ENCODE measurements at regions not wholly inside any gene's neighbourhood (a gene's known extent, or its start where the extent isn't known, plus 50 kb on each side); places are given as distances from the start of the nearest gene placed in this dataset.
A peak's percentile ranks its signal among the peaks of the same experiment; 100 is the strongest.

DNA sequence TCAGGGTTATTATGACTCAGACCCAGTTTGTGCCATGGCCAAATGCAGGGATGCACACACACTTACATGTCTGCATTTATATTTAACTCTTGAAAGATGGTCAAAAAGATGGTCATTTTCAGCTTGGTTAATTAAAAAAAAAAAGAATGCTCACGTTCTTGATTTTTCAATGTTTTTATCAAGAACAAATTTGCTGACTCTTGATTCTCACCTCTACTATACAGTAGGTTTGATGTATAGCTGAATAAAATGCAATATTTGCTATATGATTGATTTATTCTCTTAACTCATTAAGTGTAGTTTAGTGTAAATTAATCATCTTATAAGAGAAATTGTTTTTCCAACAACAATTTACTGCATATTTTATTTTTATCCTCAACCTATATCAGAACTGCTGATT, 160.4 kb downstream of the SLIT2 start:
- no peak for DNase-seq

DNA sequence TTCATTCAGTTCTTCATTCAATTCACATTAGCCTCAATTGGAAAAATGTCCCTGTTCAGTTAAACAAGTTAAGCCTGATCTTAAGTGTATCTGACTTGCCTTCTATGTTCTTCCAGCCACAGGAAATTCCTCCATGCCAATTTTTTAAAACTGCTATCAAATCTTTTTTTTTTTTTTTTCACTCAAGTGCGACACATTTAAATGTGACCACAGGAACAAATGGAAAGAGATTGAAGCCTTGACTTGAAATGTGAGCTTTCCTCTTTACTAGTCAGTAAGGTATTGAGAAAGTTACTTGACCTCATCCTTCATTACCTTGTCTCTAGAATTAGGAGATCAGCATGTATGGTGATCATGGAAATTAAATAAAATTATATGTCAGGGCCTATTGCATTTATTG, 165.1 kb downstream of the SLIT2 start:
- no peak for DNase-seq

DNA sequence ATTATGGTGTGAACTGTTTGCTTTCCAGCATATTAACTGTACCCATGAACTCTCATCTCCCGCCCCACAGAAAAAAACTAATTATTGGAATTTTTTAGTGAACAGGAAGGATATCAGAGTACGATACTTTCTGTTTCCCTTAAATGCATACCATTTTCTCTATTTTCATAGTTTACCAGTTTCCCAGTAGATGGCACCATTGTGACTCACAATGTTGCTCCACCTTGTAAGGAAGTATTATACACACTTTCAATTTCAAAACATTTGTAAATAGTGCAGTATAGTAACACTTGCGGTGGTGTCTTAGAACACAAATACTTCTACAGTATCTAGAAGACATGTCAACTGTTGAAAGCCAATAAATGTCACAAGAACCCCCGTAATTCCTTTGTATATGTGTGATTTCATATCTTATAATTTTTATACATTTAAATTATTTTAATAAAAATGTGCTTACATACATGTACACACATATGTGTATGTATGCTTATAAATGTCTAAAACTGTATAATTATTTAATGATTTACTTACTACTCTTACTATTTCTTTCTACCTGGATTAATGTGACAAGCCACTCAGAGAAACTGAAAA, 167.3 kb downstream of the SLIT2 start:
- peak; percentile 35 for DNase-seq

DNA sequence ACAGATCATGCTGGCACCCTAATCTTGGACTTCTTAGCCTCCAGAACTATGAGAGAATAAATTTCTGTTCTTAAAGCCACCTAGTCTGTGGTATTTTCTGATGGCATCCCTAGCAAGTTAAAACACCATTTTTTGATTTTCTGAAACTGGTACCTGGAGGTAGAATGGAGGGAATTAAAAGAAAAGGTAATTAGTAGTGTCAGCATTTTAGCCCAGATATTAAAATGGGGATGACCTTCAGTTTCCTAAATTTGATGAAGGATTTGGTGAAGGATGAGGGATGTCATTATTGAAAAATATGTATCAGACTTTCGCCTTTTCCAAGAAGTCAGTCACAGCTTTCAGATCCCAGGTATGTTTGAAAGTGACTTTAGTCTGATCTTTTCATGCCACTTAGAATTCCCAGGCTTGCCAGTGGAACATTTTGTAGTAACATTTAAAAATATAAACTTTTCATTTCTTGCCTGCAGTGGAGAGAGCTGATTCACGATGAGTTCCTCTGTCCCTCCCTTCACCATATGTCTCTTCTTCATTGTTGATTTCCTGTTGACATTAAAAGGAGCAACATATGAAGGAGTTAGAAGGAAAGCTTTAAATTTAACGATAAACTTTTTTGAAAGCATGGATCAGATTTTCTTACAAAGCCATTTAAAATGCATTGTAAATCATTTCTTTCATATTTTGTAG, 169.4 kb downstream of the SLIT2 start:
- DNase-seq, result no peak

DNA sequence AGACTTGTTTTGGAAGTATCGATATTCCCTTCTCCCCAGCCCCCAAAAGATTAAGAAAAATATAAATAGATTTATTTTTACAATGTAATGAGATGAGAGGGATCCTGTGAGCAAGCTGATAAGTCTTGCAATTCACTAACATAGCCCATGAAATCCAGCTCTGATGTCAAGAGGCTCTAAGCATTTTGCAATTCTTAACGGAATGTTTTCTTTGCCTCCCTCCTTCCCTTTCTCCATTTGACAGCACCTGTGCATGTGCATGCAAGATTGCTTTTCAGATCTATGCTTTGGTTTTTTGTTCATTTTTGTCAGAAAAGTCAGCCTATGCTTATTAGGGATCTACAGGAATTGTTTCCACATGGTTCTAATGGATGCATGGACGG, 169.9 kb downstream of the SLIT2 start:
- no peak for DNase-seq

DNA sequence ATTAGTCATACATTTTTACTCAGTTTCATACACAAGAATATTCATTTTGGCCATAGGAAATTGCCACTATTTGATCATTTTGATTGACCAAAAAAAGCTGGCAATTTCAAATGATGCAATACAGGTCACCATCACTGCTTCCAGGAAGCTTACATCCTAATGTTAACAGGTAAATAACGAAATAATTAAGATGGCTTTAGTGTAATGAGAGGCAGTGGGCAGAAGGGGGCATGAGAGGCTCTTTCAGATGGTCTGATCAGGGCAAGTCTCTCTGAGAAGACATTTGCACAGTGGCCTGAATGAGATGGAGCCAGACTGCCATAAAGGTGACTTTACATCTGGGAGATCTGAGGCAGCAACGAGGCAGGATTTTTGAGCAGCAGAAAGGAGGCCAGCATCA, 170.7 kb downstream of the SLIT2 start:
- DNase-seq, result peak; percentile 40

DNA sequence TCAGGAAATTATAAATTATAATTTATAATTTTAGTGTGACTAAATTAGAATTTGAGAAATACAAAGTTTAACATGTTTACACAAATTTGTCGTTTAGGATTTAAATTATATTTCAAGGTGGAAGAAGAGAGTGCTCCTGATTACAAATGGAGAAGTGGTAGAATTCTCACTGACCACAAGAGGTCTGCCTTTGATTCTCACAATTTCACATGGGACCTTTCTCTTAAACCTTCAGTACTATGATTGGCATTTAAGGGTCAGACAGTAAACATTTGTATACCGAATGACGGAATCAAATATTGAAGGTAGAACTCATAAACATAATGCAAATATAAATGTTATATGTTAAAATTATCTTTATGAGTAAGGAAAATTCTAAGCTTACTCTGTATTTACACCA, 171.7 kb downstream of the SLIT2 start:
- DNase-seq, result no peak

DNA sequence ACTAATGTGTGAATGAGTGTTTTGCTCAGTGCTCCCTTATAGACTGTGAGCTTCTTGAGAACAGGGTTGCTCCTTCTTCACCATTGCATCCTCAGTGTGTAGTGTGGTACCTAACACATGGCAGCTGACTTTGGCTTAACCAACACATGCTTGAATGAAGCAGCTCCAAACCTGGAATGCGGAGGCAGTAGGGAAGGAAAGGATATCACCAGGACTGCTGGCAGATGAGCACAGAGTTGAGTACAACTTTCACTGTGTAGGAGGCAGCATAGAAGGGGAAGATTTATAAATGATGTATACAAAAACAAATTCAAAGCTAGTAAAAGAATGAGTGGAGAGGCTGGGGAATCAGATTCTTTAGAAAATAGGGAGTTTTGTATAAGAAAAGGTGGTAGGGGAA, 174.3 kb downstream of the SLIT2 start:
- DNase-seq, result no peak

DNA sequence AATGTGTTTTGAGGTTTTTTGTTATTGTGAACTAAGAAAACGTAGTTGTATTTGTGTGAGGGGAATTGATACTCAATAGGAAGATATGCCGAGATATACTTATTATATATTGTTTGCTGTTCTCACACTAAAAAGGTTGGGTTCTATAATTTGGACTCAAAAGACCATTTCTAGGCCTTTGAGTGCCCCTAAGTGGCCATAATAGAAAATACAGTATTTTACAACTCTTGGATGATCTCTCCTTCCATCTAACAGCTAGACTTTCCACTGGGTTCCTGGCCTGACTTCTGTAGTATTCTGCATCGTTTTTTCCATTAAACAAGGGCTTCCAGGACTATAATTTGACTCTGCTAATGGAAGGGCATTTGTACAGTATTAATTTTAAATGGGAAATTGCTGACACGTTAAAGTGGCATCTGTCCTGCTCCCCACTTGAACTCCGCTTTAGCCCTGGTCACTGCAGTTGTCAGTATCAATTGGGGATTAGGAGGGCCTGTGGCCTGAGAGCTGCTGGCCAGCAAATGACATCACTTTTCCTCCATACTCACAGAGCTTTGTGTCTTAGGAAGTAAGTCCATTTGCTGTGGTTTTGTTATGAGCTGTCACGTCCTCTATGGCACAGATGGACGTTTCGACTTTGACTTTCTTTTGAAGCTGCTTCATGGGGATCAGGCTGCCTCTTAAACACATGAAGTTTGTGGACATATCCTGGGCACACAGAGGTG, 176.9 kb downstream of the SLIT2 start:
- peak; percentile 7 for DNase-seq

DNA sequence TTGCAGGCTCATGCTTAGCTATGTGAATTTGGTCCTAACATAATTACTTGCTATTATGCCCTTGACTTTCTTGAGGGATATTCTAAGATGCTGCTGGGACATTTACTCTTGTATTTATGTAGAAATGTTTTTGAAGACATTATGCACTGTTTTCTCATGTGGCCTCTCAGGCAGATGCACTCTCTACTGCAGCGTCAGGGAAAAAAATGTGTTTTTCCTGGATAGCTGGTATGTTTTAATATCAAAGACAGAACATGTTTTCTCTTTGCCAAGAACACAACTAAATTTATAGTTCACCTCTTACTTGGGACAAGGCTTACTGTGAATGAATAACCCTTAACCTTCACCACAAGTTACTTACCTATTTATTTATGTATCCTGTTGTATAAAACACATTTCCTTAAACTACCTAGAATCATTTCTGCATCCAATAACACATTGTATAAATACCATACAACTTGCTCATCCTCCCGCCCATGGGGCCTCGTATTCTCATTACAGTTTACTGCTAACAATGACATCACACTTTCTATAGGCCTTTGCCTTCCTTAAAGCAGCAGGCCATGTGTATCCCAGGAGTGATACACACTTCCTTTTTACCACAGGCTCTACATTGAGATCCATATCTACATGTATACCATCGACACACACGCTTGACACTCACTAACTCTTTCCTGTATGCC, 178.7 kb downstream of the SLIT2 start:
- no peak for DNase-seq

DNA sequence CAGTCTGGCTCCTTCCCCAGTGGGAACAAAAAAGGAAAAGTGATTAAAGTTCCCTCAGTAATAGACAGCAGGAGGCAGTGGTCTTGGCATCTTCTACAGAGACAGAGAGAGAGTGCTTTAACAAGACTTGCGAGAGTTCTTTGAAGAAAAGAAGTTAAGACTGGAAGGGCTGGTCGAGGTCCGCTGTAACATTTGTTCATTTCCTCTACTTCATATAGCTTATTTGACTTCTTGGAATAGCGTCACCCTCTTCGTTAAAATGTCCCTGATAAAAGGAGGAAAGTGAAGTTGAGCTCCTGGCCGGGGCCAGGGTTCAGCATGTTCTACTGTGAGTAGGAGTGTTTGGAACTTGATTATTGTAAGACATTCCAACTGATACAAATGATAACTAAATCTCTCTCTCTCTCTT, 179.8 kb downstream of the SLIT2 start:
- no peak for DNase-seq

DNA sequence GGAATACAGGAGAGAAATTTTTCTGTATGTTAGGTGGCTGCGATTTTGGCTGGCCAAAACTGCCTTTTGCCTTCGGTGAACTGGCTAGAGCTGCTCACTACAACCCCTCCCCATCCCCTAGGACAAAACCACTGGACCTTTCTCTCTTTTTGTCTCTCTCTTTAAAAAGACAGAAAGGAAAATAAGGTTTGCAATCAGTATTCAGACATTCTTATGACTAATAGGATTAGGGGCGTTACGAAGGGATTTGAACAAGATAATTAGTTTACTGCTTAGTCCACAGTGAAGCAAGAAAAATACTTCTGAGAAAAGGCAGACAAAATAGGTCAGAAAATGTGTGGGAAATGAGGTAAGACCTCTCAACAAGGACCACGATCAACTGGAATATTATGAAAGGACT, 180.4 kb downstream of the SLIT2 start:
- DNase-seq, result no peak

DNA sequence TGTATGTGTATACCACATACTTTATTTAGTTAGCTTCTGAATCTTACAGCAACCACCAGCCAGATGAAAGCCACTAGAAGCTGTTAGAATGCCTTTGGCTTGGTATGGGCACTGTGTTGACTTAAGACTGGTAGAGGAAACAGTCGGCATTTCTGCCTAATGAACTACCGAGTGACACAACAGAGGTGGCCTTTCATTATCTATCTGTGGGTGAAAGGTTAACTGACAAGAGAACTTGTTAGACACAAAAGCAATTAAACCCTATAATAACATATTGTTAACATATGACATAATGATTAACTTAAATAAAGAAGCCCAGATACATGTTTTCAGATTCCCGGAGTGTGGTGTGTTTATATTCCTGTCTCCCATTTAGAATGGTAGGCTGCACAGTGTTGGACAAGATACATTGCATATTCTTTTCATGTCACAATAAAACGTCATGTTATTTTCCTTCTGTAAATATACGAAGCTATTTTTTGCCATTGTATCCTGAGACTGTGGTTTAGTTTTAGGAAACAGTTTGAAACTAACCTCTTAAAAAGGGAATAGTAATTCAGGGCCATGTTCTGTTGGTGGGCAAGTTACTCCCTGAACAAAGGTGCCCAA, 181.5 kb downstream of the SLIT2 start:
- peak; percentile 47 for DNase-seq

DNA sequence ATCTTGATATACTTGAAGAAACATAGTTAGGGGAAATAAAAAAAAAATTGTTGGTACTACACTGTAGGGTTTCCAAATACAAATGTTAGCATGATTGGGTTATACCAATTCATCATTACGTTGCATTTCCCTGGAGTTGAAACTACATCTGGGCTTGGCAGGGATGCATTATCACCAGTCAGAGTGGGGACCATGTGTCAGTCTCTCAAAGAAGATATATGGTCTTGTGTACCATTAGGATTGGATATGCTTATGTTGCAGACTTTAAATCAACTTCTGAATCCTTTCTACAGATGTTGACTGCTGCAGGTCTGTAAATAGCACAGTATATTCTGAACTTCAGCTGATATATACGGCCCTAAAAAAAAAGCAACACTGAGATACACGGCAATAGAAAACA, 188.5 kb downstream of the SLIT2 start:
- no peak for DNase-seq

DNA sequence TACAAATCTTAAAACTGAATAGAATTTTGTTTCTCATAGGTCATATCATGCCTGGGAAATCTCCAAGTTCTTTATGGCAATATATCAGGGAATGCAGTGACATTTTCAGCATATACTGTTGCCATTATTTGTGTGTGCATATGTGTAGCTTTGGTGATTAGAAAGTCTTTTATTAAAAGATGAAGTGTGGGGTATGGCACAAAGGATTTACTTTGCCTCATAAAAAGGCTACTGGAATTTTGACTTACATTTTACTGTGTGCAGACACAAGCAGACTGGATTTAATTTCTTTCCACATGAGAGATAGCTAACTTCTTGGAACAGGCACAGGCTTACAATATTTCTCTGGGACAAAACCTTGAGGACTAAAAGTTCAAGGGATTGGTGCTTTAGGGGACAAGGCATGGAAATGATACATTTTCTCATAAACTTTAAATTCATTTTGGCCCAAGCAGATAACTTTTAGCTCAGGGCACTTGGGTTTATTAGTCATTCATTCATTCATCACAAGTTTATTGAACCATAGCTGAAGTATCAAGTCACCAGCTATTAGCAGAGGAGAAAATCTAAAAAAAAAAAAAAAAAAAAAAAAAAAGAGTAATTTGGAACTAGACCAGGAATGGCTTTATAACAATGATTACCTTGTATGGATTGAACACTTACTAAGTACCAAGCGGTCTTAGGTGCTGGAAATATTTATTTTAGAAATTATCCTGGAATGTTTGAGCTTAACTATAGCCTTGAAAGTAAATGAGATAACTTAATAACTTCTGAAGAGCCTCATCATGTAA, 191.5 kb downstream of the SLIT2 start:
- DNase-seq, result no peak

DNA sequence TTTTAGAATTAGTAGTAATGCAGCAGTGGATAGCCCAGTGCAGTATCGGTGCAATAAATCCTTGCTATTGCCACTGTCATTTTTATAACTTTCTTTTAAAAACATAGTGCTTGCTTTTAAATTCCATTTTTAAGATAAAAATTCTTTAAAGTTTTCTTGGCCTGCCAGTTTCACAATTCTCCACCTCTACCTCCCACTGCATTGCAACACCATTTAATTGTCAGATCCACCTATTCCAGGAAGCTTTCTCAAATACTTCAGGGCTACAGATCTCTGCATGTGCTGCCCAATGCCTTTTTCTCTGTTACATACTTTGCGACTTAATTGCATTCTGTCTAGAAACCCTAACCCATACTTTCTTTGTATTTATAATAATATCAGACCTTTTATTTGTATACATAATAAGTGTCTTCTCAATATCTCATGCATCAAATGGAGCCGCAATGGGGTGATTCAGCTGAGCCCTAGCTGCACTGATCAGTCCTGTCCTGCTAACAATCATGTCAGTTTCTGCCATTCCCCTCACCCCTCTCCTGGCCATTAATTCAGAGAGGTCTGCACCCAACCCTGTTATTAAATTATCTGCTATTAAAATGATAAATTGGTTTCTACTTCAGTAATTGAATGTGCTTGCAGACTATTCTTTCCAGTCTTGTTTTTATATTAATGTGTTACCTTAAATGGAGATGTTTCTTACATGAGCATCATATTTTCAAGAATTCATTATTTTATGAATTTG, 193.1 kb downstream of the SLIT2 start:
- DNase-seq, result no peak

DNA sequence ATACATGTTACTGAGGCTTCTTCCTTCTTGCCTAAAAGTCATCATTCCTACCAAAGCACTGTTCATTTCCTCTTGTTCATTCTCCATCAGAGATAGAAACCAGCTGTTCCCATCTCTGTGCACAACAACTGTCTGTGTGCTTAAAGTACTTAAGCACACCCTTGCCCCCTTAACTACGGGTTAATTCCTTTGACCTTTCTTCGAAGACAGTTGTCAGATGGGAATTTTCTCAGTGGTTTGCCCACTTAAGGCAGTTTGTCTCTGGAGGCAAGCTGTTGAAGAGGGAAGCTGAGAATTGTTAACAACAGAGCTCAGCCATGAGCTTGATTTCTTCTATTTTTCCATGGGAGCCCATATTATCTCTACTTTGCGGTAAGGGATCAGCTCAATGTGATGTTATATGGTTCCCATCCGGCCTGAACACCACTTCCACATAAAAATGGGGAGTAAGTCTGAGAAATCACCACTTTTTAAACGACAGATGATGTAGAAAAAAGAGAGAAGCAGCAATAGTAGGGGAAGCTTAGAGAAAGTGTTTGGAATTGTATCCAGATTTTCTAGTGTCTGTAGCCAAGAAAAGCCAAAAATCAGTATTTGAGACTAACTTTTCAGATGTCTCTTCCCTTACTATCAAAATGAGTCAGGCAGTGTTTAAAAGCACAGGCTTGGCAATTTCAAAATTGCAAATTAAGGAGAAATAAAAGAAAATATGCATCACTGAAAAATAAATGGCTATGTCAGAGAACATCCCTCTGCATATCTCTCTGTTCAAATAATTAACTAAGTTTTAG, 194.4 kb downstream of the SLIT2 start:
- no peak for DNase-seq

DNA sequence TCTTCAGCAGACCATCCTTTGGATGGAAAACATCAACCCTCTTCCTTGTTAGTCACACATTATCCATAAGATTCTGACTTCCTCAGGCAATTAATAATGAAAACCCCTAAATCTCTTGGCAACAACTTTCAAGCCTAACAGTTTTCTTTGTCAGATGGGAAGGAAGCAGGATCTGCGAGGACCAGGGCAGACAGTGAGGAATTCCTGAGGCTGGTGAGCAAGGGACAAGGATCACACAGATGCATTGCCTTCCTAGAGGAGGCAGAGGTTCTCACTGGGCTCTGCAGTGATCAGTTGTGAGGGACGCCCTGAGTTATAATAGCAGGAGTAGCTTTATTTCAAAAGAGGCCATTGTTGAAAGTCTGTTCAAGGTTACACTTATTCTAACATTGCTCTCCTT, 195.4 kb downstream of the SLIT2 start:
- DNase-seq, result no peak

DNA sequence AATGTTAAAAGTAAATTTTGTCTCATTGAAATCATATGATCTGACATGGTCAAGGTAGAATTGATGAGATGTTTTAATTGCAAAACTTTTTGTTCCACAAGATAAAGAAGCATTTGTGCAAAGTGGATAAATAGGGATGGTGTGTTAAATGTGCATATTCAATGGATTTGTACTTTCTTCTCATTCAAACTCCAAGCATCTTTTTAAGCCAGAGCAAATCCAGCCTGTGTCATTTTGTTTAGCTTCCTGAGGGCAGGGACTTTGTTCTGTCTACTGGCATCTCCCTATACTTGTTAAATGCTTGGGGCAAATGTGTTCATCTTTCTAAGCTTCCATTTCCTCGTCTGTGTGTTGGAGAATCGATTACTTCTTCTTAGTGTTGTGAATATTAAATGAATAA, 200.3 kb downstream of the SLIT2 start:
- no peak for DNase-seq

DNA sequence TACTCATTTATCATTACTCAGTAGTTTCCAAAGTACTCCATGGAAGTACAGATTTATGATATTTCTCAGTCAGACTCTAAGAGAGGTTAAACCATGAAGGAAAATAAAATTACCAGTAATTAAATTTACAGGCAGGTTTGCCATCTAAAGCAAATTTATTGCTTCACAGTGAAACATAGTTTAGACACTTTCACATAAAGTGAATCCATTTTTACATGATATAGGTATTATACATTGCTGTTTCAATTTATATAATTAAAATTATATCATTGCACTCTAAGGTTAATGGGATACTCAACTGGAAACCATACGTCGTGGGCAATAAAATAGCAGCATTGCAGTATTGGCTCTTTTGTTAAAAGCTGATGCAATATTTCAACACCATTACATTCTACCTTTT, 202.8 kb downstream of the SLIT2 start:
- DNase-seq, result no peak

DNA sequence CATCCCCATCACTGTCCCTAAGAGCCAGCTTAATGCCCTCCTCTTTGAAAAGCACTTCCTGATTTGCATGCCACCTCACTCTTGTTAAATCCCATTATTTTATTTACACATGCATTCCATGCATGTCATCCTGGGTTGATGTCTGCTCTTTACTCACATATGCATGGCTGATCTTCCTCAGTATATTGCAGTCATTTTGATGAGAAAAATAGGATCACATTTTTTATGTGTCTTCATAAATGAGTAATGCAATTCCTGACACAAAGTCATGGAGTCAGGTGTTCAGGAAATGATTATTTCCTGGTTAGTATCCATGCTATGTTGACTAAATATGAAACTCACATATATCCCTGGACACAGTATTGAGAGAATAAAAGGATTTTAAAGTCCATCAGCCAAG, 204.7 kb downstream of the SLIT2 start:
- DNase-seq, result no peak

All from NCI-H146 (cell line).